ENCODE measurements at regions not wholly inside any gene's neighbourhood (a gene's known extent, or its start where the extent isn't known, plus 50 kb on each side); places are given as distances from the start of the nearest gene placed in this dataset.

GRCh38 chr1:245079021-245079609, 75.7 kb upstream of the KIF26B start:
- TF ChIP-seq SP1 (IDR thresholded peaks at IDR 0.05) (no peak), FOXA1 (IDR thresholded peaks at IDR 0.05) (no peak), SUZ12 (IDR thresholded peaks at IDR 0.05) (no peak), TARDBP (IDR thresholded peaks at IDR 0.05) (no peak), ARNT (IDR thresholded peaks at IDR 0.05) (no peak), ELF4 (IDR thresholded peaks at IDR 0.05) (no peak), NFRKB (IDR thresholded peaks at IDR 0.05) (no peak), PKNOX1 (IDR thresholded peaks at IDR 0.05) (no peak), L3MBTL2 (conservative IDR thresholded peaks at IDR 0.05) (no peak), ZNF384 (IDR thresholded peaks at IDR 0.05) (no peak), FOXM1 (IDR thresholded peaks at IDR 0.05; ENCODE audit: borderline replicate concordance) (no peak)

All from HEK293T (cell line).